T47D (cell line): ENCODE measurements at regions not wholly inside any gene's neighbourhood (a gene's known extent, or its start where the extent isn't known, plus 50 kb on each side); places are given as distances from the start of the nearest gene placed in this dataset.
"Not testable (repeated sequence)": the region's sequence is repeated elsewhere in the genome, so short reads cannot be mapped to it uniquely, and the experiment has no call there.

Experiments
- DNase-seq, 2 experiments: peaks; one replicate each; pipeline versions ENCODE4 v3.0.0 to v3.0.0-alpha.2; 2011 to 2012; ENCODE audit warnings: low read depth in 1 of 2, low spot score in 1 of 2
- JUND ChIP-seq: IDR thresholded peaks from 2 replicates; pipeline ENCODE4 v1.6.1; 2012; ENCODE audit warnings: low read depth
- in situ Hi-C: cut with HindIII; loops from 2 replicates; pipeline ENCODE4 v1.10.0; 2016; ENCODE audit warnings: low sequenced_read_pairs, low pct_unique_long_range_greater_than_20kb

- TF ChIP-seq JUND = no peak
- in situ Hi-C loops = no loop called here
These were observed 1566.6 kb downstream of the EFNB2 start for GRCh38 chr13:104968876-104969275.

GRCh38 chr13:104967836-104968630 is 1567.4 kb downstream of the EFNB2 start:
- in situ Hi-C loops = no loop called here
- DNase-seq = no peak
- TF ChIP-seq JUND = no peak

More at GRCh38 chr13:104968876-104969275, 1566.6 kb downstream of the EFNB2 start:
- DNase-seq = no peak

GRCh38 chr13:104967376-104967775 is 1568.1 kb downstream of the EFNB2 start:
- DNase-seq = no peak
- no peak for TF ChIP-seq JUND
- in situ Hi-C loops = no loop called here

- no peak for DNase-seq
- TF ChIP-seq JUND = no peak
- in situ Hi-C loops = no loop called here
These were observed 1573.1 kb downstream of the EFNB2 start for GRCh38 chr13:104962411-104962810.

GRCh38 chr13:104961246-104961645 is 1574.2 kb downstream of the EFNB2 start:
- TF ChIP-seq JUND = no peak
- in situ Hi-C loops = no loop called here

GRCh38 chr13:104954210-104954609 is 1581.3 kb downstream of the EFNB2 start:
- no peak for TF ChIP-seq JUND
- in situ Hi-C loops = no loop called here
- no peak for DNase-seq

More at GRCh38 chr13:104961246-104961645, 1574.2 kb downstream of the EFNB2 start:
- no peak for DNase-seq

- DNase-seq = no peak
- in situ Hi-C loops = no loop called here
- no peak for TF ChIP-seq JUND
These were observed 1581.9 kb downstream of the EFNB2 start for GRCh38 chr13:104953588-104953987.

- no peak for TF ChIP-seq JUND
- in situ Hi-C loops = no loop called here
- no peak for DNase-seq
These were observed 1585.4 kb downstream of the EFNB2 start for GRCh38 chr13:104949840-104950740.

- DNase-seq = no peak
- no peak for TF ChIP-seq JUND
- in situ Hi-C loops = no loop called here
These were observed 1591.3 kb downstream of the EFNB2 start for GRCh38 chr13:104944176-104944575.

GRCh38 chr13:104943331-104943730 is 1592.1 kb downstream of the EFNB2 start:
- no peak for TF ChIP-seq JUND
- in situ Hi-C loops = no loop called here
- no peak for DNase-seq

GRCh38 chr13:104937881-104938280 is 1597.6 kb downstream of the EFNB2 start:
- in situ Hi-C loops = no loop called here
- no peak for DNase-seq
- no peak for TF ChIP-seq JUND

- in situ Hi-C loops = no loop called here
- TF ChIP-seq JUND = no peak
- DNase-seq = no peak
These were observed 1599.2 kb downstream of the EFNB2 start for GRCh38 chr13:104936304-104936703.

GRCh38 chr13:104920513-104920912 is 1614.9 kb downstream of the EFNB2 start:
- in situ Hi-C loops, DNase-seq: not testable (repeated sequence)
